K562 (cell line): ENCODE measurements at regions not wholly inside any gene's neighbourhood (a gene's known extent, or its start where the extent isn't known, plus 50 kb on each side); places are given as distances from the start of the nearest gene placed in this dataset.

ENCODE experiments used
- GATA2 ChIP-seq: sonication (generic); formaldehyde crosslinking; IDR thresholded peaks from 2 replicates; pipeline ENCODE4 v1.4.0; 2020; ENCODE audit warnings: mild to moderate bottlenecking, missing genetic modification reagents
- ILK ChIP-seq: fragments of 450-650 bp; IDR thresholded peaks from 2 replicates; pipeline ENCODE4 v1.6.1; 2016; ENCODE audit warnings: missing genetic modification characterization, low read depth, mild to moderate bottlenecking, missing compliant biosample characterization, moderate library complexity, borderline replicate concordance
- POLR2A ChIP-seq: fragments of 450-650 bp; conservative IDR thresholded peaks from 2 replicates; pipeline ENCODE4 v1.6.1; 2016
- SRSF3 ChIP-seq: fragments of 200-400 bp; formaldehyde crosslinking; IDR thresholded peaks from 2 replicates; pipeline ENCODE4 v1.6.1; 2016; ENCODE audit warnings: mild to moderate bottlenecking, low read length, moderate library complexity; ENCODE audit not compliant: insufficient read depth
- TF ChIP-seq, protein P1 (sequence below), 2 experiments: IDR thresholded peaks; 2 replicates each; pipeline ENCODE4 v1.6.1; 2011; ENCODE audit warnings: borderline replicate concordance in 1 of 2, control low read depth in 1 of 2, low read depth in 1 of 2, low read length in 1 of 2, mild to moderate bottlenecking in 1 of 2, mixed read lengths in 1 of 2, moderate library complexity in 1 of 2; ENCODE audit not compliant: insufficient read depth in 1 of 2, insufficient read length in 1 of 2, poor library complexity in 1 of 2, severe bottlenecking in 1 of 2; ENCODE audit errors: extremely low read depth in 1 of 2
- TF ChIP-seq, protein P2 (sequence below), 3 experiments: IDR thresholded peaks in 2 of 3; conservative IDR thresholded peaks in 1 of 3; 2 replicates each; pipeline ENCODE4 v1.5.1; 2011 to 2012; ENCODE audit warnings: low read length in 3 of 3, mild to moderate bottlenecking in 3 of 3, control low read depth in 2 of 3, improper control_type of control experiment in 1 of 3, inconsistent platforms in 1 of 3, low read depth in 1 of 3, mixed read lengths in 1 of 3, moderate library complexity in 1 of 3; ENCODE audit not compliant: insufficient read depth in 2 of 3

DNA sequence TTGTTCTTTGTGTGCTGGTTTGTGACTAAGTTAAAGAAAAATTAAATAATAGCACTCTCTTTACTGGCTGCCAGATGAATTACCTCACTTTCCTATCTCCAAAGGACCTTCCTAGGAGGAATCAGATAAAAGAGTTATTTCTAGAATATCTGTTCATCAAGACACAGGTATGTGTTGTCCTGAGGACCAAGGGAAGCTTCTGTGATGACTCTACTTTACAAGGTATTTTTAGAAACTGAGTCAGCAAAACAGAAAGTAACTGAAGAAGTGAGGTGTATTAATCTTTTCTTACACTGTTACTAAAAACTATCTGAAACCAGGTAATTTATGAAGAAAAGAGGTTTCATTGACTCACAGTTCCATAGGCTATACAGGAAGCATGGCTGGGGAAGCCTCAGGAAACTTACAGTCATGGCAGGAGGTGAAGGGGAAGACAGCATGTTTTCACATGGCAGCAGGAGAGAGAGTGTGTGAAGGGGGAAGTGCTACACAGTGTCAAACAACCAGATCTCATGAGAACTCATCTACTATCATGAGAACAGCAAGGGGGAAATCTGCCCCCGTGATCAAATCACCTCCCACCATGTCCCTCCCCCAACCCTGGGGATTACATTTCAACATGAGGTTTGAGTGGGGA is 189.2 kb upstream of the DMAC1 start:
- TF ChIP-seq GATA2 (CRISPR knock-in tag) (no peak), POLR2A (no peak), SRSF3 (no peak), ILK (tag) (no peak)
- TF ChIP-seq, protein P1, sequence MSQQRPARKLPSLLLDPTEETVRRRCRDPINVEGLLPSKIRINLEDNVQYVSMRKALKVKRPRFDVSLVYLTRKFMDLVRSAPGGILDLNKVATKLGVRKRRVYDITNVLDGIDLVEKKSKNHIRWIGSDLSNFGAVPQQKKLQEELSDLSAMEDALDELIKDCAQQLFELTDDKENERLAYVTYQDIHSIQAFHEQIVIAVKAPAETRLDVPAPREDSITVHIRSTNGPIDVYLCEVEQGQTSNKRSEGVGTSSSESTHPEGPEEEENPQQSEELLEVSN (IDR thresholded peaks at IDR 0.05; ENCODE audit: borderline replicate concordance in 1 of 2, extremely low read depth in 1 of 2, insufficient read depth in 1 of 2, insufficient read length in 1 of 2, low read depth in 1 of 2, low read length in 1 of 2, poor library complexity in 1 of 2, severe bottlenecking in 1 of 2), result no peak
- TF ChIP-seq, protein P2, sequence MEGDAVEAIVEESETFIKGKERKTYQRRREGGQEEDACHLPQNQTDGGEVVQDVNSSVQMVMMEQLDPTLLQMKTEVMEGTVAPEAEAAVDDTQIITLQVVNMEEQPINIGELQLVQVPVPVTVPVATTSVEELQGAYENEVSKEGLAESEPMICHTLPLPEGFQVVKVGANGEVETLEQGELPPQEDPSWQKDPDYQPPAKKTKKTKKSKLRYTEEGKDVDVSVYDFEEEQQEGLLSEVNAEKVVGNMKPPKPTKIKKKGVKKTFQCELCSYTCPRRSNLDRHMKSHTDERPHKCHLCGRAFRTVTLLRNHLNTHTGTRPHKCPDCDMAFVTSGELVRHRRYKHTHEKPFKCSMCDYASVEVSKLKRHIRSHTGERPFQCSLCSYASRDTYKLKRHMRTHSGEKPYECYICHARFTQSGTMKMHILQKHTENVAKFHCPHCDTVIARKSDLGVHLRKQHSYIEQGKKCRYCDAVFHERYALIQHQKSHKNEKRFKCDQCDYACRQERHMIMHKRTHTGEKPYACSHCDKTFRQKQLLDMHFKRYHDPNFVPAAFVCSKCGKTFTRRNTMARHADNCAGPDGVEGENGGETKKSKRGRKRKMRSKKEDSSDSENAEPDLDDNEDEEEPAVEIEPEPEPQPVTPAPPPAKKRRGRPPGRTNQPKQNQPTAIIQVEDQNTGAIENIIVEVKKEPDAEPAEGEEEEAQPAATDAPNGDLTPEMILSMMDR (IDR thresholded peaks at IDR 0.05 in 2 of 3, conservative IDR thresholded peaks at IDR 0.05 in 1 of 3; ENCODE audit: insufficient read depth in 2 of 3, low read depth in 1 of 3, low read length in 3 of 3), result no peak
